ENCODE measurements at regions not wholly inside any gene's neighbourhood (a gene's known extent, or its start where the extent isn't known, plus 50 kb on each side); places are given as distances from the start of the nearest gene placed in this dataset.

DNA sequence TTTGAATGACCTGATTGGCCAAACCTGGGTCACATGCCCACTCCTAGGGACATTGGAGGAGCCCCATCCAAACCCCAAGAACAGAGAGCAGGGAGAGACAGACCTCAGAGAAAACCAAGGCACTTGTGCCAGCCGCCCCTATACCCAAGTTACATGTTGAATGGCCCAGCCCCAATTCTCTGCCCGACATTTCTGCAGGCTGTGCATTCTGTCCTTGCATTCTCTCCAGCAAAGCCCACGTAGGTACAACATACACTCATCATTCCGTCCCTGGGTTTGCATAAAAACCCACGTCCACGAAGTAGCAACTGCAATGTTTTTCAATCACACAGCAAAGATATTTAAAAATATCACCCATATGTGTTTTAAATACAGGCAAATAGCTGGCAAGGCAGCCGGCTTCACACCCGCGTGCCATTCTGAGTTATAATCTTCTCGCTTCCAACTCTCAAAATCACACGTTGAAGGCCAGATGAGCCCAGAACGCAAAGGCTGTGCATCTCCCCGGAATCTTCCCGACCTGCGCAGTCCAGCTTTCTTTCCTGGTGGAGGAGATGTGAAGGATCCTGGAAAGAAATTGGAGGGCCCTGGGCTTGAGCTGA, 91.7 kb upstream of the MYL2 start:
- Histone ChIP-seq H3K27me3 (ENCODE audit: control insufficient read depth in 3 of 3, insufficient read depth in 3 of 3, low read length in 2 of 3) (peaks cover 0 to 9% (median 0%) of the 10 kb centered on the region in 3 donors), H3K36me3 (ENCODE audit: control insufficient read depth in 4 of 4, insufficient read depth in 4 of 4, low read length in 4 of 4) (no peaks in the 10 kb centered on the region)
- no peak for TF ChIP-seq CTCF (IDR thresholded peaks at IDR 0.05; ENCODE audit: control extremely low read depth, extremely low read depth)

GRCh38 chr12:111010916-111011657, 90.7 kb upstream of the MYL2 start:
- ATAC-seq (ENCODE audit: insufficient read depth, low FRiP score), result no peak
- Histone ChIP-seq H3K27me3 (ENCODE audit: control insufficient read depth in 3 of 3, insufficient read depth in 3 of 3, low read length in 2 of 3) (peaks cover 0 to 9% (median 0%) of the 10 kb centered on the region in 3 donors), H3K9me3 (ENCODE audit: control insufficient read depth in 4 of 4, insufficient read depth in 3 of 4, low read length in 3 of 4) (peaks cover 0 to 6% (median 0%) of the 10 kb centered on the region in 4 donors), H3K27ac (ENCODE audit: low read depth in 1 of 2, low read length in 1 of 2) (no peak overlapping the region), H3K9ac (ENCODE audit: insufficient read depth in 1 of 2, low read length in 2 of 2) (no peak overlapping the region), H3K4me1 (ENCODE audit: control insufficient read depth in 5 of 5, insufficient read depth in 5 of 5, low read length in 5 of 5) (no peaks in the 10 kb centered on the region), H3K4me3 (no peak overlapping the region), H3K36me3 (ENCODE audit: control insufficient read depth in 4 of 4, insufficient read depth in 4 of 4, low read length in 4 of 4) (no peaks in the 10 kb centered on the region)
- WGBS, 2 donors, result 78 to 89% methylated on average over 6 of the region's 6 CpGs
- no peak for DNase-seq
- TF ChIP-seq CTCF (IDR thresholded peaks at IDR 0.05; ENCODE audit: control extremely low read depth, extremely low read depth), result no peak

More for the DNA sequence above, 91.7 kb upstream of the MYL2 start:
- WGBS, 2 donors, result 93% methylated on average over 15 of the region's 15 CpGs
- Histone ChIP-seq H3K9ac (ENCODE audit: insufficient read depth in 1 of 2, low read length in 2 of 2) (no peak overlapping the region), H3K4me1 (ENCODE audit: control insufficient read depth in 5 of 5, insufficient read depth in 5 of 5, low read length in 5 of 5) (no peaks in the 10 kb centered on the region), H3K9me3 (ENCODE audit: control insufficient read depth in 4 of 4, insufficient read depth in 3 of 4, low read length in 3 of 4) (peaks cover 0 to 6% (median 0%) of the 10 kb centered on the region in 4 donors), H3K27ac (ENCODE audit: low read depth in 1 of 2, low read length in 1 of 2) (no peak overlapping the region), H3K4me3 (no peak overlapping the region)
- no peak for ATAC-seq (ENCODE audit: insufficient read depth, low FRiP score)
- no peak for DNase-seq

- WGBS, 2 donors, result 75 to 80% methylated on average over 3 of the region's 3 CpGs
- DNase-seq (no peak), ATAC-seq (ENCODE audit: insufficient read depth, low FRiP score) (no peak)
- H3K27me3 ChIP-seq (ENCODE audit: control insufficient read depth in 3 of 3, insufficient read depth in 3 of 3, low read length in 2 of 3), result peaks cover 0 to 6% (median under 1%) of the 10 kb centered on the region in 3 donors
- H3K27ac ChIP-seq (ENCODE audit: low read depth in 1 of 2, low read length in 1 of 2), result no peak overlapping the region
- no peak overlapping the region for H3K4me3 ChIP-seq
- H3K9me3 ChIP-seq (ENCODE audit: control insufficient read depth in 4 of 4, insufficient read depth in 3 of 4, low read length in 3 of 4), result peaks cover 0 to 6% (median 0%) of the 10 kb centered on the region in 4 donors
- H3K36me3 ChIP-seq (ENCODE audit: control insufficient read depth in 4 of 4, insufficient read depth in 4 of 4, low read length in 4 of 4), result no peaks in the 10 kb centered on the region
- H3K9ac ChIP-seq (ENCODE audit: insufficient read depth in 1 of 2, low read length in 2 of 2), result no peak overlapping the region
- H3K4me1 ChIP-seq (ENCODE audit: control insufficient read depth in 5 of 5, insufficient read depth in 5 of 5, low read length in 5 of 5), result no peaks in the 10 kb centered on the region
- no peak for TF ChIP-seq CTCF (IDR thresholded peaks at IDR 0.05; ENCODE audit: control extremely low read depth, extremely low read depth)
Measured at GRCh38 chr12:111010061-111010460, 89.7 kb upstream of the MYL2 start.

Measured in lung (tissue), 11 donors.